ENCODE measurements at regions not wholly inside any gene's neighbourhood (a gene's known extent, or its start where the extent isn't known, plus 50 kb on each side); places are given as distances from the start of the nearest gene placed in this dataset.

- no peak for TF ChIP-seq CTCF (conservative IDR thresholded peaks at IDR 0.05; ENCODE audit: low read depth, low read length)
- no peaks in the 10 kb centered on the region for H3K4me1 ChIP-seq (ENCODE audit: low read depth, poor library complexity, severe bottlenecking)
- H3K79me2 ChIP-seq (ENCODE audit: insufficient read depth, low read depth) = no peaks in the 10 kb centered on the region
- no peak overlapping the region for H3K9ac ChIP-seq
- no peaks in the 10 kb centered on the region for H3K27me3 ChIP-seq (ENCODE audit: insufficient read depth, low read depth)
- H3K27ac ChIP-seq = no peak overlapping the region
- H3K36me3 ChIP-seq (ENCODE audit: insufficient read depth) = no peaks in the 10 kb centered on the region
- no peak overlapping the region for H2AFZ ChIP-seq (ENCODE audit: low read depth)
- H3K4me3 ChIP-seq (IDR thresholded peaks at IDR 0.05; ENCODE audit: insufficient read depth, low read depth, low read length) = no peak overlapping the region
- no peaks in the 10 kb centered on the region for H4K20me1 ChIP-seq (ENCODE audit: insufficient read depth)
- no peak overlapping the region for H3K4me2 ChIP-seq
These were observed 416.6 kb downstream of the TMX3 start for GRCh38 chr18:68298330-68298729.

GRCh38 chr18:68288408-68288807 lies 426.5 kb downstream of the TMX3 start:
- H3K79me2 ChIP-seq (ENCODE audit: insufficient read depth, low read depth) = no peaks in the 10 kb centered on the region
- no peaks in the 10 kb centered on the region for H3K4me1 ChIP-seq (ENCODE audit: low read depth, poor library complexity, severe bottlenecking)
- H3K4me3 ChIP-seq (IDR thresholded peaks at IDR 0.05; ENCODE audit: insufficient read depth, low read depth, low read length) = no peak overlapping the region
- no peaks in the 10 kb centered on the region for H3K27me3 ChIP-seq (ENCODE audit: insufficient read depth, low read depth)
- H4K20me1 ChIP-seq (ENCODE audit: insufficient read depth) = no peaks in the 10 kb centered on the region
- H3K36me3 ChIP-seq (ENCODE audit: insufficient read depth) = no peaks in the 10 kb centered on the region
- H3K9ac ChIP-seq = no peak overlapping the region
- no peak overlapping the region for H3K4me2 ChIP-seq
- H3K27ac ChIP-seq = no peak overlapping the region
- no peak overlapping the region for H2AFZ ChIP-seq (ENCODE audit: low read depth)
- no peak for TF ChIP-seq CTCF (conservative IDR thresholded peaks at IDR 0.05; ENCODE audit: low read depth, low read length)

- no peak overlapping the region for H3K4me3 ChIP-seq (IDR thresholded peaks at IDR 0.05; ENCODE audit: insufficient read depth, low read depth, low read length)
- H4K20me1 ChIP-seq (ENCODE audit: insufficient read depth) = no peaks in the 10 kb centered on the region
- H3K36me3 ChIP-seq (ENCODE audit: insufficient read depth) = no peaks in the 10 kb centered on the region
- no peak overlapping the region for H2AFZ ChIP-seq (ENCODE audit: low read depth)
- no peaks in the 10 kb centered on the region for H3K79me2 ChIP-seq (ENCODE audit: insufficient read depth, low read depth)
- H3K27me3 ChIP-seq (ENCODE audit: insufficient read depth, low read depth) = no peaks in the 10 kb centered on the region
- no peak overlapping the region for H3K27ac ChIP-seq
- H3K4me1 ChIP-seq (ENCODE audit: low read depth, poor library complexity, severe bottlenecking) = no peaks in the 10 kb centered on the region
- no peak overlapping the region for H3K9ac ChIP-seq
- no peak overlapping the region for H3K4me2 ChIP-seq
- TF ChIP-seq CTCF (conservative IDR thresholded peaks at IDR 0.05; ENCODE audit: low read depth, low read length) = no peak
These were observed 430.6 kb downstream of the TMX3 start for GRCh38 chr18:68284236-68284780.

GRCh38 chr18:68283834-68284233 lies 431.1 kb downstream of the TMX3 start:
- TF ChIP-seq CTCF (conservative IDR thresholded peaks at IDR 0.05; ENCODE audit: low read depth, low read length) = no peak
- Histone ChIP-seq H3K79me2 (ENCODE audit: insufficient read depth, low read depth) (no peaks in the 10 kb centered on the region), H2AFZ (ENCODE audit: low read depth) (no peak overlapping the region), H3K9ac (no peak overlapping the region), H3K4me3 (IDR thresholded peaks at IDR 0.05; ENCODE audit: insufficient read depth, low read depth, low read length) (no peak overlapping the region), H3K36me3 (ENCODE audit: insufficient read depth) (no peaks in the 10 kb centered on the region), H3K27ac (no peak overlapping the region), H3K4me1 (ENCODE audit: low read depth, poor library complexity, severe bottlenecking) (no peaks in the 10 kb centered on the region), H3K27me3 (ENCODE audit: insufficient read depth, low read depth) (no peaks in the 10 kb centered on the region), H3K4me2 (no peak overlapping the region), H4K20me1 (ENCODE audit: insufficient read depth) (no peaks in the 10 kb centered on the region)

Measured in KMS-11 (cell line).